SJCRH30 (cell line): ENCODE measurements at regions not wholly inside any gene's neighbourhood (a gene's known extent, or its start where the extent isn't known, plus 50 kb on each side); places are given as distances from the start of the nearest gene placed in this dataset.
A peak's percentile ranks its signal among the peaks of the same experiment; 100 is the strongest.
"Not testable (repeated sequence)": the region's sequence is repeated elsewhere in the genome, so short reads cannot be mapped to it uniquely, and the experiment has no call there.

Source experiments
- DNase-seq, 2 experiments: peaks; one replicate each; pipeline ENCODE4 v3.0.0-alpha.2; 2015 to 2020
- H3K27ac ChIP-seq: fragments of 250-450 bp; sonication (Bioruptor Pico); 2 replicates; pipeline ENCODE4 v1.5.1; 2020; ENCODE audit warnings: mild to moderate bottlenecking, moderate library complexity
- H3K27me3 ChIP-seq: fragments of 250-450 bp; sonication (Bioruptor Pico); 2 replicates; pipeline ENCODE4 v1.5.1; 2020; ENCODE audit warnings: mild to moderate bottlenecking, moderate library complexity
- H3K36me3 ChIP-seq: fragments of 250-450 bp; sonication (Bioruptor Pico); 2 replicates; pipeline ENCODE4 v1.5.1; 2020; ENCODE audit warnings: mild to moderate bottlenecking, moderate library complexity
- H3K4me1 ChIP-seq: fragments of 250-450 bp; sonication (Bioruptor Pico); 2 replicates; pipeline ENCODE4 v1.5.1; 2020; ENCODE audit warnings: mild to moderate bottlenecking, moderate library complexity
- H3K4me3 ChIP-seq: fragments of 250-450 bp; sonication (Bioruptor Pico); 2 replicates; pipeline ENCODE4 v1.5.1; 2020; ENCODE audit warnings: mild to moderate bottlenecking, moderate library complexity
- H3K9me3 ChIP-seq: fragments of 250-450 bp; sonication (Bioruptor Pico); replicated peaks from 2 replicates; pipeline ENCODE4 v1.5.1; 2020; ENCODE audit warnings: mild to moderate bottlenecking, moderate library complexity

- H3K27me3 ChIP-seq, result no peaks in the 10 kb centered on the region
Observed at GRCh38 chr9:96148634-96149532, 153.1 kb downstream of the HSD17B3 start.

GRCh38 chr9:96147029-96147428, 154.9 kb downstream of the HSD17B3 start:
- H3K27me3 ChIP-seq, H3K4me1 ChIP-seq, H3K36me3 ChIP-seq, H3K4me3 ChIP-seq, DNase-seq, H3K27ac ChIP-seq, H3K9me3 ChIP-seq: not testable (repeated sequence)

More at GRCh38 chr9:96148634-96149532, 153.1 kb downstream of the HSD17B3 start:
- Histone ChIP-seq H3K27ac (no peak overlapping the region), H3K4me3 (no peak overlapping the region), H3K36me3 (no peaks in the 10 kb centered on the region), H3K4me1 (no peaks in the 10 kb centered on the region), H3K9me3 (no peaks in the 10 kb centered on the region; the same call in 1 of the 2 replicates)
- no peak for DNase-seq

GRCh38 chr9:96141666-96142065, 160.3 kb downstream of the HSD17B3 start:
- Histone ChIP-seq H3K9me3 (no peaks in the 10 kb centered on the region), H3K27ac (peak overlapping the region; percentile 86; the same call in 1 of the 2 replicates), H3K4me3 (peak overlapping the region; percentile 54), H3K4me1 (peaks cover 26% of the 10 kb centered on the region), H3K27me3 (no peaks in the 10 kb centered on the region), H3K36me3 (no peaks in the 10 kb centered on the region)
- peak in 1 of 2 experiments; percentile 33 for DNase-seq

GRCh38 chr9:96141128-96141474, 160.9 kb downstream of the HSD17B3 start:
- H3K27me3 ChIP-seq, result no peaks in the 10 kb centered on the region
- H3K27ac ChIP-seq, result peak overlapping the region; percentile 86
- no peaks in the 10 kb centered on the region for H3K9me3 ChIP-seq
- H3K4me1 ChIP-seq, result peaks cover 29% of the 10 kb centered on the region
- peak overlapping the region; percentile 54 for H3K4me3 ChIP-seq
- peak in 1 of 2 experiments; percentile 61 for DNase-seq
- no peaks in the 10 kb centered on the region for H3K36me3 ChIP-seq

DNA sequence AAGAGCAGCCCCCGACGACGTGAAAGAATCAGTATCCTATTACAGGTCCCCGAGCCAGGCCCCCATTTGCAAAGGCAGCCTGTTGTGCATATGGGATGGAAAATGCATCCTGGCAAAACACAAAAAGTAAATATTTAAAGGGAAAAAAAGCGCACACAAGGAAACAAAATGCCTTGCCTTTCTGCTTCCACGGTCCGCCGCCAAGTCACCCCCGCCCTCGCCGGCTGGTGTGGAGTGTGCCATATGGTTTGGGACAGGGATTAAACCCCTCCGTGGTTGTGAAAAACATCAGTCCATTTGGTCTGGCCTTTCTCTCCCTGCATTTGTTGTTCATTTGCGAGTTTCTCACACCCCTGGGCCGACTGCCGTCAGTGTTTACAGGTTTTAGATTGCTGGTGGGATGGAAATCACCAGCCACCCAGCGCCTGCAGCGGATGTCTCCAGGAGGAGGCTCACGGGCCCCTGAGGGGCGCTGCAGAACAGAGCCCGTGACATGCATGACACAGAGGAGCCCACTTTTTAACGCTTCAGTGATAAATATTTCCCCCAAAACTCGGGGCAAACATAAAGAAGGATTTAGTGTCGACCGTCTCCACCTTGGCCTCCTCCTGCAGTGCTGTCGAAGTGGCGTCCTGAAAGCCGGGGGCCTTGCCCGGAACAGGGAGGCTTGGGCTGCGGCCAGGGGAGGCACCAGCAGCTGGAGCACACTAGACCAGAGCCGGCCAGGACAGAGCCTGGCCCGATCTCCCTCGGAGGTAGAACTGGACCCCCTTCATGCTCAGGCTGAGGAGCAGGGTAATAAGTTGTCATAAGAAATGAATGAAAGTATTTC, 161.5 kb downstream of the HSD17B3 start:
- peak overlapping the region; percentile 54 for H3K4me3 ChIP-seq
- peak; percentile 84 to 88 for DNase-seq
- no peaks in the 10 kb centered on the region for H3K27me3 ChIP-seq
- H3K27ac ChIP-seq, result peak overlapping the region; percentile 86
- no peaks in the 10 kb centered on the region for H3K36me3 ChIP-seq
- peaks cover 33% of the 10 kb centered on the region for H3K4me1 ChIP-seq
- H3K9me3 ChIP-seq, result no peaks in the 10 kb centered on the region

DNA sequence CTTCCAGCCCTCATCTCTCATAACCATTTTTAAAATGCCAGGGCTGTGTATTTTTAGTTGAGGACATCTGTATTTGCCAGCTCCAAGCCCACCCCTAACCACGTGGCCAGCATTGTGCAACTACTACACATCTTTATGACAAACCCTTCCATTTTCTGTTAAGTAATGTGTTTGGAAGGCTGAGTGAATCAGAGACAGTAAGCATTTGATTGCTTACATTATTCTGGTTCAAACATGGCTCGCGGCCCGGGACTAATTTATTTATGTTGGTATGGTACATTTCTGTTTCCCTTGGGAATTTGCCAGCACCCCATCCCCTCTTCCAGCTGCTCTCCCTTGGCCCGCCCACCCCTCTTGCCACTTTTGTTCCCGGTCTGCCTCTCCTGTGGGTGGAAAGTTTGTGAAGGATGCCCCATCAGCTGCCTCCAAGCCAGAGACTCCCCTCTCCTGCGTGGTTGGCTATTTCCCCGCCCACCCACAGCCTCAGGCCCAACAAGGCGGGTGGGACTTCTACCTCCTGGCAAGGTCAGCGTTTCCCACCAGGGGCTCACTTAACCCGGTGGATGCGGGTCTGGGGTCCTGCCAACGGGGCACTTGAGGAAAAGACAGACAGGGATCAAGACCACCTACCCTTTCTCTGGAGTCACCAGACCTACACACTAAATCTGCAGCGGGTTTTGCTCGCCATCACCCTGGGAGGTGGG, 162.2 kb downstream of the HSD17B3 start:
- Histone ChIP-seq H3K27ac (peak overlapping the region; percentile 86), H3K4me3 (peak overlapping the region; percentile 54), H3K4me1 (peaks cover 40% of the 10 kb centered on the region), H3K27me3 (no peaks in the 10 kb centered on the region), H3K36me3 (no peaks in the 10 kb centered on the region), H3K9me3 (no peaks in the 10 kb centered on the region)
- DNase-seq, result peak; percentile 98 to 99

- no peak for DNase-seq
- Histone ChIP-seq H3K4me1 (peaks cover 48% of the 10 kb centered on the region), H3K4me3 (no peak overlapping the region)
Observed at GRCh38 chr9:96138616-96139015, 163.4 kb downstream of the HSD17B3 start.

DNA sequence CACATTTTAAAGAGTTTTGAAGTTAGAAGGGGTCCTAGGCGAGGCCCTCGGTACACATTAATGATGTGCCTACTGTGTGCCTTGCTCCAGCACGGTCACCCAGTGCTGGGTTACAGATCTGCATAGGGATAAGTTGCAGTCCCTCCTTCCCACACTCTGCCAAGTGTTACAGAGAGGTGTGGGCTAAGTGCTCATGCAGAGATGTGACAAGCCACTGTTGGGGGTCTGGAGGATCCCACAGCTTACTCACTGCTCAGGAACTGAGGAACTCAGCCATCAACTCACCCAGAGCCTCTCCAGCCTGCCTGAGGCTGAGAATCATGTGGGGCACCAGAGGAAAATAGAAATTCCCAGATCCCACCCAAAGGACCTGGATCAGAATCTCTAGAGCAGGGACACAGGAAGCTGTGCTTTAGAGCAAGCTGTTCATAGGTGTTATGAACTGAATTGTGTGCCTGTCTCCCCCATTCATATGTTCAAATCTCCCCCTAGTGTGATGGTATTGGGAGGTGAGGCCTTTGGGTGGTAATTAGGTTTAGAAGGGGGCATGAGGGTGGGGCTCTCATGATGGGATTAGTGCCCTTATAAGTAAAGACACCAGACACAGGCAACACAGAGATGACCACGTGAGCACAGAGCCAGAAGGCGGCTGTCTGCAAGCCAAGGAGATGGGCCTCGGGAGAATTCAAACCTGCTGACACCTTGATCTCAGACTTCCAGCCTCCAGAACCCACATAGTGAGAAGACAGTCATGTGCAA, 164.1 kb downstream of the HSD17B3 start:
- no peak for DNase-seq
- no peak overlapping the region for H3K4me3 ChIP-seq
- no peak overlapping the region; the same call in 1 of the 2 replicates for H3K27ac ChIP-seq
- peaks cover 56% of the 10 kb centered on the region for H3K4me1 ChIP-seq
- H3K9me3 ChIP-seq, result no peaks in the 10 kb centered on the region
- no peaks in the 10 kb centered on the region for H3K36me3 ChIP-seq
- no peaks in the 10 kb centered on the region for H3K27me3 ChIP-seq

More at GRCh38 chr9:96138616-96139015, 163.4 kb downstream of the HSD17B3 start:
- H3K36me3 ChIP-seq, result no peaks in the 10 kb centered on the region
- H3K27ac ChIP-seq, result peak overlapping the region; percentile 86
- H3K9me3 ChIP-seq, result no peaks in the 10 kb centered on the region
- H3K27me3 ChIP-seq, result no peaks in the 10 kb centered on the region

DNA sequence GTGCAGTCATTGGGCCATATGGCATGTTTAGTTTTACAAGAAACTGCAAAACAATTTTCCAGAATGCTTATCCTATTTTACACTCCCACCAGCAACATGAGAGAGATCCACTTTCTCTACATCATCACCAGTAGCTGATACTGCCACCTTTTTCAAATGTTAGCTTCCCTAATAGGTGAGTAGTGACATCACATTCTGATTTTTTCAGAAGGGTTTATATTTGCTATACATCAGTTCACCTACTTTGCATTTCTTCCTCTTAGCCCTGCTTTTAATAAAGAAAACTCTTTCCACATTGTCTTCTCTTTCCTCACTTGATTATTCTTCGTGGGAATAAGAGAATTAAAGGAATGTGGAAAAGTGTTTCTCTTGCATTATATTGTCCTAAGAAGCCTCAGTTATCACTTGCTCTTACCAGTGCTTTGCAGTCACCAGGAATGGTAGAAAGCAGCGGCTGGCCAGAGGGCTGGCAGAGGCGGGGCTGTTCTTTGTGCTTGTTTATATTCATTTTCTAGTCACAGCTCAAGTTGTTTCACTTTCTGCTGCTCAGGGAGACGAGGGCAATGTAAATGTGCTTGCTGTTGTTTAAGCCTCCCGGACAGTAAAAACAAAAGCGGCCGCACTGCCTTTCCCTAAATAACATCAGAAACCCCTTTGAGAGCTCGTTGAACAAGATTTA, 164.8 kb downstream of the HSD17B3 start:
- Histone ChIP-seq H3K27me3 (no peaks in the 10 kb centered on the region), H3K36me3 (no peaks in the 10 kb centered on the region), H3K4me3 (no peak overlapping the region), H3K4me1 (peaks cover 60% of the 10 kb centered on the region), H3K27ac (no peak overlapping the region; the same call in 1 of the 2 replicates), H3K9me3 (no peaks in the 10 kb centered on the region)
- peak; percentile 41 to 55 for DNase-seq

GRCh38 chr9:96135753-96136290, 166.2 kb downstream of the HSD17B3 start:
- H3K9me3 ChIP-seq, result no peaks in the 10 kb centered on the region
- H3K27ac ChIP-seq, result no peak overlapping the region
- H3K4me1 ChIP-seq, result peaks cover 59% of the 10 kb centered on the region
- no peak overlapping the region for H3K4me3 ChIP-seq
- DNase-seq, result no peak
- H3K36me3 ChIP-seq, result no peaks in the 10 kb centered on the region
- no peaks in the 10 kb centered on the region for H3K27me3 ChIP-seq

DNA sequence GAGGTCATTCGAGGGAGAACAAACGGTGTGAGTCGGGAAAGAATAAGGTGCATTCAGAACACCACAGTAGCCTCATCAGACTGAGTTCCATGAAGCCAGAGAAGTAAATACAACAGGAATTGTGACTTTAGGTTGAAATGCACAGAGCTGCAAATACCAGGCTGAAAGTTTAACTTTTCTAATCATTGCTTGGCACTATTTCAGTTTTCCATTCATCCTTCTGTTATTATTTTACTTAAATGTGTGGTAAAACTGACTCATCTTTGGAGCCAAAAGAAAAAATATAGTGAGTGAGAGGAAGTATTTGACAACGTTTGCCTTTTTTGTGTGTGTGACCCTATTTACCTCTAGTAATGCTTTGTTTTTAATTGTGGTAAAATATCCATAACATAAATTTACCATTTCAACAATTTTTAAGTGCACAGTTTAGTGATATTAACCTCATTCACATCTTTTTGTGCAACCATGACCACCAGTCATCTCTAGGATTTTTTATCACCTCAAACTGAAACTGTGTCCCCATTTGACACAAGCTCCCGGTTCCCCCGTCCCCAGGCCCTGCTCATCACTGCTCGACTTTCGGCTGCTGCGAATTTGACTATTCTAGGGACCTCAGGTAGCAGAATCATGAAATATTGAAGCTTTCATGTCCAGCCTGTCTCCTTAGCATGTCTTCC, 166.8 kb downstream of the HSD17B3 start:
- Histone ChIP-seq H3K27me3 (no peaks in the 10 kb centered on the region), H3K27ac (no peak overlapping the region), H3K36me3 (no peaks in the 10 kb centered on the region), H3K4me3 (no peak overlapping the region), H3K9me3 (no peaks in the 10 kb centered on the region), H3K4me1 (peaks cover 65% of the 10 kb centered on the region)
- DNase-seq, result no peak

DNA sequence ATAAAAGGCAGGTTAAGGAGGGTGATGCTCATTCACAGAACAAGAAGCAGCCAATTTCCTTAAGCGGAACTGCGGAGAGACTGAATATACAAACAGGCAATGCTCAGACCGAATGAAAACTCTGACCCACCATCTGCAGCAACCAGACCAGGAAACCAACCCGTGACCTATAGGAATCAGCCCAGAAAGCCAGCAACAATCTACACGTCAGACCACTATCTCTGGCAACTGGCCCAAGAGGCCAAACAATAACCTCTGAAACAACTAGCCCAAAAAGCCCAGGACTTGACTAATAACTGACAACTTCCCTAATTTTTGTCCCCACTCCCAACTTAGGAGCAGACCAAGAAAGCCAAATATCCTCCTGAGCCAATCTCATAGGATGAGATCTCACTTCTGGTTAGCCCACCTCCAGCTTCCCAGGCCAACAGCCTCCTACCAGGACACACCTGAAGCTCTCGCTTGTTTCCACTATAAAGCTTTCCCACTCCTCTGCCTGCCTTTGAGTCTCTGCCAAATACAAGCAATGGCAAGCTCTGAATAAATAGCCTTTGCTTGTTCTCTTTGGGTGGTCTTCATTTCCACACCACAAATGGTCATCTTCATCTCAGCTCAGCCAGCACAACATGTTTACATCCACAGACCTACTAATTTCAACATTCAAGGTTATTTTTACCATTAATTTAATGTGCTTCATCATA, 168.5 kb downstream of the HSD17B3 start:
- H3K4me1 ChIP-seq, result peaks cover 69% of the 10 kb centered on the region
- H3K27me3 ChIP-seq, result no peaks in the 10 kb centered on the region
- DNase-seq, result peak; percentile 69 to 81
- peak overlapping the region; percentile 50 for H3K27ac ChIP-seq
- H3K36me3 ChIP-seq, result no peaks in the 10 kb centered on the region
- H3K4me3 ChIP-seq, result no peak overlapping the region
- H3K9me3 ChIP-seq, result no peaks in the 10 kb centered on the region
